GM18907 (cell line): ENCODE measurements at regions not wholly inside any gene's neighbourhood (a gene's known extent, or its start where the extent isn't known, plus 50 kb on each side); places are given as distances from the start of the nearest gene placed in this dataset.
"Not testable (repeated sequence)": the region's sequence is repeated elsewhere in the genome, so short reads cannot be mapped to it uniquely, and the experiment has no call there.

Experiments used
- ATAC-seq: cut with Tn5 transposase; IDR thresholded peaks from one replicate; pipeline ENCODE4 v1.9.1; 2021; ENCODE audit warnings: mild to moderate bottlenecking, moderate library complexity; ENCODE audit not compliant: unreplicated experiment

DNA sequence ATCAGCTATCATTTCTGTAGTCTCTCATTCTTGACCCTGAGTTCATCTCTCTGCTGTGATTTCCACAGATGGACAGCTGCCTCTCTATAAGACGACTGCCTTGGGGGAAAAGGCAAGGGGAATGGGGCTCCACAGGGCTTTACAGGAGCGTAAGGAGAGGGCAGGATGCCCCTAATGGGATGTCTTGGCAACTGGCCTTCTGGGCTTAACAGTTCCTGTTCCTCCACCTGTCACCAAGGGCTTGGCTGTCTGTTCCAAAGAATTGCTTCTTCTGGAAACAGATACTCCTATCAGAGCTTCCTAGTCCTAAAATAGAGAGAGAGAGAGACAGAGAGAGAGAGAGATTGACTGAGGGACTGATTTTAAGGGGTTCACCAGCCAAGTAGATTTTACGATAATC lies 181.9 kb downstream of the TMEM200A start:
- no peak for ATAC-seq

GRCh38 chr6:130557481-130558112 lies 191.8 kb downstream of the TMEM200A start:
- ATAC-seq, result no peak

GRCh38 chr6:130558131-130558530 lies 192.3 kb downstream of the TMEM200A start:
- ATAC-seq, result no peak

DNA sequence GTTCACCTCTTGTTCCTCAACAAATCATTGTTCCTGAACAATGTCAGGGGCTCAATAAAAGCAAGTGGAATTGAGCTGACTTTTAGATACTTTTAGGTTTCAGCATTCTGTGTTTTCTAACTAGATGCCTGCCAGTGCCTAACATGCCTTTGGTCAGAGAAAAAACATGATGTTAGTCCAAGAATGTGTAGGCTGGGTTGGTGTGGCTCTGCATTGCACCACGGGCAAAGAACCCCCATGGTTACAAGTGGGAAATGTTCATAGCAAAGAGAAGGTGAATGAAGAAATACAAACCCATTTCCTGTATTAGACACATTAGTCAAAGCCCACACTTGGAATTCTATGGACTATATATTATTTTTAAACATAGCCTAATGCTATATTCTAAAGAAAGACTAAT lies 193.3 kb downstream of the TMEM200A start:
- no peak for ATAC-seq

DNA sequence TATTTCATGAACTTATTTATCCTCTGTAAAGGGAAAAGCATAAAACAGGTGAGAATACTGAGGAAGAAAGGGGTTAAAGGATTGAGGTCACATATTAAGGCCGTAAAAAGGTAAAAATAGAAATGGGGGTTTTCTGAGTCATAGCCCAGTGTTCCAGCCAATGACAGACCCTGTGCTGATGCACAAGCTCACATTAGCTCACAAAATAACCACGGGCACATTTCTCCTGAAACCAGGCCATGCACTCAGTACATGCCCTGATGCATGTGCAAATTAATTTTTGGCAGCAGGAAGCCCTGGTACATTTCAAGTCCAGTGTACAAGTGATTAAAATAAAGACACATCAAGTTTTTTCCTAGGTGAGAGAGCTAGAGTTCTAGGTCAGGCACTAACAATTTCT lies 194.4 kb downstream of the TMEM200A start:
- ATAC-seq, result no peak

- not testable (repeated sequence) for ATAC-seq
These were observed 195.3 kb downstream of the TMEM200A start for GRCh38 chr6:130561159-130561558.

- ATAC-seq, result no peak
These were observed 199.9 kb downstream of the TMEM200A start for GRCh38 chr6:130565696-130566095.

DNA sequence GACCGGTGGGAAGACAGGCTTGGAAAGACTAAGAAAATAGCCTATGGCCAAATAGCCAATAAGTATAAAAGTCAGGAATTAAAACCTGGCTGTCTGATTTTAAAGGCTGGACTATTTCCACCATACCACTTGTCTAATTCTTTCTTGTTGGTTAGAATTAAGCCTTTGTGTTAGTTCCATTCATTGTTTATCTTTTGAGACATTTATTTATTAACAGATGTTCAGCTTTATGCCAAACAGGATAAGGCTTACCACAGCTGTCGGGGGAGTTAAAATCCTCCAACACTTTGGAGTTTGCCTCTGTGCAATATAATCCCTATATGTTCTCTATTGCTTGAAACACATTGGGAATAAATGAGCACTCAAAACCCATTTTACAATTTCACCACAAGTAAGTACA lies 208.3 kb downstream of the TMEM200A start:
- ATAC-seq, result no peak

DNA sequence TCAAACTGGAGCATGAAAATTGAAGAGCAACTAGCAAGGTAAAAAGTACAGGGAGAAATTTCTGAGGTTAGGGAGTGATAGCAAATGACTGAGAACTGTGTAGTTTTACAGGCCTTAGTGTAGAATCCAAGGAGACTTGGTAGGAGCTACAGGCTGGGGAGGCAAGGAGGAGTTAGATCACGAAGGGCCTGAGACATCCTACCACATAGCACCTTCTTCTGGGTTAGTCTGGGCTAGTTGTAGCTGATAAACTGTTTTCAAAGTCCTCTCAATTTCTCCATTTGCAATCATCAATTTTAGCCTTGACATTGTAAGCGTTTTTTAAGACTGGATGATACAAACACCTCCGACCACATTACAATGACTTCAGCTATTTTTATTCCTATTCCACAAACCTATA lies 209.7 kb downstream of the TMEM200A start:
- ATAC-seq, result no peak

DNA sequence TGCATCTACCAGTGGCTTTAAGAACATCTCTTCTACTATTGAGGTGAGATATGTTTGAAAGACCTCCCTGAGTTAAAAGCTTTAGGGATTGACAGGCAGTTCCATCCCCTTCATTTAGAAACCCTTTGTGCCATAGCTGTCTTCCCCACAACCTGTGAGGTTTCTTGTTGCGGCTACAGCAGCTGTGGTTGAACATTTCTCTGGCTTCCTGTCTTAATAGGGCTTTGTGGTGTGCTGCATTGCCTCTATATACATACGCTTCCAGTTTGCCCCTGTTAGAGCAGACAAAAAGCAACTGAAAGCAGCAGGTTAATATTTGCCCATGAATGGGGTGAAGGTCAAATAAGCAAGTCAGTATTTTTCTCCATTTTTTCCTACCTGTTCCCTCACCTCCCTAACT lies 210.2 kb downstream of the TMEM200A start:
- ATAC-seq, result peak; percentile 100

- ATAC-seq, result no peak
These were observed 211.5 kb downstream of the TMEM200A start for GRCh38 chr6:130577178-130577919.

DNA sequence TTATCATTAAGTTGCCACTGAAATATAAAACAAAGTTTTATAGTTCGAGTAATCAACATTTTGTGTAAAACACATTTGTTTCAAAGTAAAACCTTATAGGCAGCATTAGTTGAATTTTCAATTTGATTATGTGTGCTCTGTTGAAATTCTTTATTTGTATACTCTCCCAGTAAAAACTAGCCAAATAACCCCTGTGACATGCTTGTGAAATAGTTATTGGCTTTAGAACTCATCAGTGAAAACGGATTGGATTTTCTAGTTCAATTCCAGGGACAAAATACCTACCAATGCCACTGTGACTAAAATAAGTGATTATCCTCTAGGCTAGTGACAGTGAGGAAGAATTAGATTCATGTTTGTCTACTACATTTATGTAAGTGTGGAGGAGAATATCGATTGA lies 212.9 kb downstream of the TMEM200A start:
- ATAC-seq, result no peak

- no peak for ATAC-seq
These were observed 217.5 kb downstream of the TMEM200A start for GRCh38 chr6:130583268-130583667.

DNA sequence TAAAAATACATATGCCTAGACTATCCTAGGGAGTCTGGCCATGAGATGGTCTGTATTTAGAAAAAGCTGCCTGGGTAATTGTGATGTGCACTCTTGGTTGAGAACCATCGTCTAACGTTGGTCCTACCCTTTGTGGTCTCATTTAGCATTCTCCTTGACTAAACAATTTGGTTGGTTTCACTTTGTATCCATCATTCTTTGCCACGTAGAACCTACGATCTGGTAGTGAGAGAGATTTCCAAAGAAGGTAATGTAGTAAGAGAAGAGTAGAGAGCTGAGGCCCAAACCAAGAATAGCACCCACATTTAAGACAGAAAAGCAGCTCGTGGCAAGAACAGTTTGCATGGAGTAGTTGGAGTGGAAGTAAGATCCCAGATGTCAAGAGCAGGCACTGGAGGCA lies 219.8 kb downstream of the TMEM200A start:
- ATAC-seq, result no peak

GRCh38 chr6:130587778-130588520 lies 222.1 kb downstream of the TMEM200A start:
- ATAC-seq, result no peak

DNA sequence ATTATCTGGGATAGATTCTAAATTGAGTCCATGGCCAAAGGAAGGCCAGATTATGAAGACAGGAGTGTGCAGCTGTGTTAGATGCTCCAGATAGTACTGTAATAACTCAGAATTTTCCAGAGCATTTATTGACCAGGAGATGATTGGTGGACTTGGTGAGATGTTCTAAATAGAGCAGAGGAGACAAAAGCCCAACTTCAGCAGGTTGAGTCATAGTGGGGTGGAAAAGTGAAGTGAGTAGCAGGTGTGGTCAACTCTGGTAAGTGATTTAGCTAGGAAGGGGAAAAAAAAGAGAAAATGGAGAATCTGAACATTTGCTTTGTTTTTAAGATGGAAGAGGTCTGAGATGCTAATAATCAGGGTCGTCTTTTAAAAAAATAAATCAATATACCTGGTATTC lies 227.4 kb downstream of the TMEM200A start:
- peak; percentile 58 for ATAC-seq

GRCh38 chr6:130593948-130594347 lies 228.1 kb downstream of the TMEM200A start:
- ATAC-seq, result no peak

DNA sequence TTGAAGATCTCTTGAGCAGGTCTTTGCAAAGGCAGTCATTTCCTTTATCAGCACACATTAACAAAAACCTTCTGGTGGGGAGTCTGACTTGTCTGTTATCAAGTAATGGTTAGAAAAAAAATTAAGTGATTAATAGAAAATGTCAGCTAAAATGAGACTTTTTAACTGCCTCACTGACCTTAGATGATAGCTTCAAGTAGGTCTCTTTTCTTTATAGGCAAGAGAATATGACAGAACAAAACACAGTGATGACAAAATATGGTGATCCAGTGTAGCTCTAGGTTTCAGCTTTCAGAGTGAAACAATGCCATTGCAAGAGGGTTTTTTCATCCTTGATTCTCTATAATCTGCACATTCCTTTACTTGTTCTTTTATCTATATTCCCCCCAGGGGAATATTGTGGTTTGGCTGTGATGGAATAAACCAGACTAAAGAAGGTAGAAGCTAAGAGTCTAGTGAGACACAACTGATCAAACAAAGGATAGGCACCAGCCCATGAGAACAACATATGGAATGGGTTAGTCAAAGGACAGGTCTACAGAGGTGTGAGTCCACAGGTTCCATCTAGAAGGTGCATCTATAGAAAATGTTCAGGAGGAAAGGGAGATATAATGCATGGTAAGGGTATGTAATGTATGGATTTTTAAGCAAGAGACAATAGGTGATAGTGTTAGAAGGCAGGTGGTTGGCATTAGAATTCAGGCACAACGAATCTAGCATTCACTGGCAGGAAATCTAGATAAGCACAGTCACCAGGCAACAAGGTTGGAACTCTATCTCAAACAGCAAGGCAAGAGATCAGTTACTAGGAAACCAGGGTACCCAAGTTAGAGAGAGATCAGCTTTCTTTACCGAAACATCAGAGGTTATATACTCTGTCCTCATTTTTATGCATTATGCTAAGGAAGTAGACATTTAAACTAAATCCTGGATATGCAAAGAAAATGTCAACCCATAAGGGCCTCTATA lies 228.9 kb upstream of the SMLR1 start:
- no peak for ATAC-seq

GRCh38 chr6:130600880-130601341 lies 226.3 kb upstream of the SMLR1 start:
- no peak for ATAC-seq

- ATAC-seq, result no peak
These were observed 224.9 kb upstream of the SMLR1 start for GRCh38 chr6:130602151-130602770.
